ENCODE measurements at regions not wholly inside any gene's neighbourhood (a gene's known extent, or its start where the extent isn't known, plus 50 kb on each side); places are given as distances from the start of the nearest gene placed in this dataset.

- no peak overlapping the region for H3K4me3 ChIP-seq (ENCODE audit: low read depth in 1 of 2, low read length in 1 of 2)
- H3K4me1 ChIP-seq (ENCODE audit: control insufficient read depth in 1 of 2, insufficient read depth in 1 of 2, low read depth in 1 of 2, low read length in 1 of 2) = no peaks in the 10 kb centered on the region
- peaks cover 58% of the 10 kb centered on the region for H3K27me3 ChIP-seq
- no peaks in the 10 kb centered on the region for H3K36me3 ChIP-seq
- TF ChIP-seq CTCF (IDR thresholded peaks at IDR 0.05) = no peak
- H3K9me3 ChIP-seq = no peaks in the 10 kb centered on the region
- no peak overlapping the region for H3K27ac ChIP-seq
Observed at GRCh38 chr10:129043691-129044090, 423.4 kb upstream of the MGMT start.

- Histone ChIP-seq H3K4me3 (ENCODE audit: low read depth in 1 of 2, low read length in 1 of 2) (no peak overlapping the region), H3K27me3 (peaks cover 41% of the 10 kb centered on the region), H3K9me3 (no peaks in the 10 kb centered on the region), H3K36me3 (no peaks in the 10 kb centered on the region), H3K4me1 (ENCODE audit: control insufficient read depth in 1 of 2, insufficient read depth in 1 of 2, low read depth in 1 of 2, low read length in 1 of 2) (no peaks in the 10 kb centered on the region), H3K27ac (no peak overlapping the region)
- TF ChIP-seq CTCF (IDR thresholded peaks at IDR 0.05) = no peak
Observed at GRCh38 chr10:129045599-129045998, 421.4 kb upstream of the MGMT start.

- H3K27me3 ChIP-seq = peaks cover 35% of the 10 kb centered on the region
- H3K4me1 ChIP-seq (ENCODE audit: control insufficient read depth in 1 of 2, insufficient read depth in 1 of 2, low read depth in 1 of 2, low read length in 1 of 2) = no peaks in the 10 kb centered on the region
- H3K4me3 ChIP-seq (ENCODE audit: low read depth in 1 of 2, low read length in 1 of 2) = no peak overlapping the region
- H3K9me3 ChIP-seq = no peaks in the 10 kb centered on the region
- no peak for TF ChIP-seq CTCF (IDR thresholded peaks at IDR 0.05)
- no peak overlapping the region for H3K27ac ChIP-seq
- H3K36me3 ChIP-seq = no peaks in the 10 kb centered on the region
Observed at GRCh38 chr10:129046065-129046681, 420.9 kb upstream of the MGMT start.

GRCh38 chr10:129046962-129047361 lies 420.1 kb upstream of the MGMT start:
- no peaks in the 10 kb centered on the region for H3K36me3 ChIP-seq
- H3K4me1 ChIP-seq (ENCODE audit: control insufficient read depth in 1 of 2, insufficient read depth in 1 of 2, low read depth in 1 of 2, low read length in 1 of 2) = no peaks in the 10 kb centered on the region
- peaks cover 28% of the 10 kb centered on the region for H3K27me3 ChIP-seq
- H3K4me3 ChIP-seq (ENCODE audit: low read depth in 1 of 2, low read length in 1 of 2) = no peak overlapping the region
- H3K9me3 ChIP-seq = no peaks in the 10 kb centered on the region
- no peak overlapping the region for H3K27ac ChIP-seq
- TF ChIP-seq CTCF (IDR thresholded peaks at IDR 0.05) = no peak

GRCh38 chr10:129047600-129047999 lies 419.4 kb upstream of the MGMT start:
- H3K27ac ChIP-seq = no peak overlapping the region
- H3K9me3 ChIP-seq = no peaks in the 10 kb centered on the region
- no peaks in the 10 kb centered on the region for H3K36me3 ChIP-seq
- H3K4me3 ChIP-seq (ENCODE audit: low read depth in 1 of 2, low read length in 1 of 2) = no peak overlapping the region
- no peak for TF ChIP-seq CTCF (IDR thresholded peaks at IDR 0.05)
- H3K4me1 ChIP-seq (ENCODE audit: control insufficient read depth in 1 of 2, insufficient read depth in 1 of 2, low read depth in 1 of 2, low read length in 1 of 2) = no peaks in the 10 kb centered on the region
- H3K27me3 ChIP-seq = peaks cover 21% of the 10 kb centered on the region

- H3K27me3 ChIP-seq = peaks cover 12% of the 10 kb centered on the region
- H3K36me3 ChIP-seq = no peaks in the 10 kb centered on the region
- H3K4me1 ChIP-seq (ENCODE audit: control insufficient read depth in 1 of 2, insufficient read depth in 1 of 2, low read depth in 1 of 2, low read length in 1 of 2) = no peaks in the 10 kb centered on the region
Observed at GRCh38 chr10:129048513-129048912, 418.5 kb upstream of the MGMT start.

More at GRCh38 chr10:129048513-129048912, 418.5 kb upstream of the MGMT start:
- no peak for TF ChIP-seq CTCF (IDR thresholded peaks at IDR 0.05)
- Histone ChIP-seq H3K4me3 (ENCODE audit: low read depth in 1 of 2, low read length in 1 of 2) (no peak overlapping the region), H3K9me3 (no peaks in the 10 kb centered on the region), H3K27ac (no peak overlapping the region)
